ENCODE measurements at regions not wholly inside any gene's neighbourhood (a gene's known extent, or its start where the extent isn't known, plus 50 kb on each side); places are given as distances from the start of the nearest gene placed in this dataset.

GRCh38 chr12:24071842-24072241 lies 122.4 kb upstream of the SOX5 start (continued):
- TF ChIP-seq YY1 (IDR thresholded peaks at IDR 0.05; ENCODE audit: borderline replicate concordance in 1 of 3, control insufficient read depth in 1 of 3, extremely low read depth in 1 of 3, insufficient read depth in 3 of 3, insufficient read length in 1 of 3, insufficient replicate concordance in 2 of 3, low read depth in 1 of 3, low read length in 2 of 3) (no peak), CBX3 (IDR thresholded peaks at IDR 0.05; ENCODE audit: borderline replicate concordance in 1 of 2, low read length in 2 of 2) (no peak), POLR2G (IDR thresholded peaks at IDR 0.05; ENCODE audit: low read depth, low read length) (no peak), CHD1 (IDR thresholded peaks at IDR 0.05; ENCODE audit: low read length) (no peak)

GRCh38 chr12:24069532-24070395 lies 120.3 kb upstream of the SOX5 start:
- Histone ChIP-seq H2AFZ (ENCODE audit: low read depth, low read length) (peak overlapping the region; percentile 47; the same call in 1 of the 2 replicates), H3K27me3 (ENCODE audit: control insufficient read depth in 2 of 2, insufficient read depth in 2 of 2, low read length in 2 of 2) (no peaks in the 10 kb centered on the region), H3K79me2 (ENCODE audit: control insufficient read depth, insufficient read depth, low read length) (no peaks in the 10 kb centered on the region), H3K4me2 (ENCODE audit: insufficient read depth, low read length) (no peak overlapping the region; the same call in none of the 2 replicates), H3K4me1 (replicated peaks in 1 of 2; ENCODE audit: control insufficient read depth in 2 of 2, insufficient read depth in 2 of 2, low read length in 2 of 2) (no peaks in the 10 kb centered on the region; a peak in 2 of 5 replicates), H3K4me3 (no peak overlapping the region), H3K9me3 (replicated peaks; ENCODE audit: control insufficient read depth, insufficient read depth, low read depth, low read length) (no peaks in the 10 kb centered on the region), H4K20me1 (replicated peaks; ENCODE audit: control insufficient read depth, insufficient read depth, low read length) (no peaks in the 10 kb centered on the region), H3K9ac (ENCODE audit: insufficient read depth in 1 of 2, low read depth in 2 of 2, low read length in 2 of 2) (no peak overlapping the region), H3K27ac (ENCODE audit: extremely low read depth, low read depth, low read length) (no peak overlapping the region), H3K9me1 (ENCODE audit: control insufficient read depth, insufficient read depth, low read length) (no peaks in the 10 kb centered on the region), H3K36me3 (ENCODE audit: control insufficient read depth, insufficient read depth, low read length) (no peaks in the 10 kb centered on the region)
- ChIA-PET POLR2A (interaction anchor here (0.5 to 0.8 kb wide), 4 partner anchors 8 to 513 kb away, joined by 3 to 4 read pairs (median 3); no protein-coding TSS in a partner anchor), CTCF (ENCODE audit: low intra/inter-chr PET ratio) (no interaction called here)
- WGBS (ENCODE audit: insufficient coverage, low coverage, missing lambda C conversion rate), result 19% methylated on average over 7 of the region's 7 CpGs
- in situ Hi-C loops (cut with MboI) (no loop called here), intact Hi-C loops (cut with micrococcal nuclease) (no loop called here)
- BruUV-seq (replicated peaks), result no TSS peak
- DNase-seq (ENCODE audit: extremely low read depth in 1 of 4, low spot score in 3 of 4), result peak in 3 of 4 experiments; percentile 9 to 53 (median 50)
- ATAC-seq, result peak; percentile 93
- no peak for FAIRE-seq
- TF ChIP-seq FOXA3 (CRISPR knock-in tag; conservative IDR thresholded peaks at IDR 0.05 in 1 of 2, IDR thresholded peaks at IDR 0.05 in 1 of 2) (peak in 1 of 2 experiments; percentile 80; a peak in 1 of 4 replicates), SMARCE1 (IDR thresholded peaks at IDR 0.05) (peak; percentile 46; the same call in 1 of the 2 replicates), SOX6 (IDR thresholded peaks at IDR 0.05) (peak; percentile 91)
